GM23338 (cell line): ENCODE measurements at regions not wholly inside any gene's neighbourhood (a gene's known extent, or its start where the extent isn't known, plus 50 kb on each side); places are given as distances from the start of the nearest gene placed in this dataset.

Experiments used
- EZH2 ChIP-seq: fragments of 200-600 bp; sonication (generic); IDR thresholded peaks from one replicate; pipeline ENCODE4 v1.8.0; 2017; ENCODE audit warnings: antibody characterized with exemption, mild to moderate bottlenecking, low read depth; ENCODE audit not compliant: unreplicated experiment
- EZH2phosphoT487 ChIP-seq: fragments of 200-600 bp; sonication (generic); IDR thresholded peaks from one replicate; pipeline ENCODE4 v1.8.1; 2018; ENCODE audit warnings: antibody characterized with exemption; ENCODE audit not compliant: unreplicated experiment
- TF ChIP-seq, protein P1 (sequence below): IDR thresholded peaks from 2 replicates; pipeline ENCODE4 v1.6.1; 2016; ENCODE audit warnings: antibody characterized with exemption

DNA sequence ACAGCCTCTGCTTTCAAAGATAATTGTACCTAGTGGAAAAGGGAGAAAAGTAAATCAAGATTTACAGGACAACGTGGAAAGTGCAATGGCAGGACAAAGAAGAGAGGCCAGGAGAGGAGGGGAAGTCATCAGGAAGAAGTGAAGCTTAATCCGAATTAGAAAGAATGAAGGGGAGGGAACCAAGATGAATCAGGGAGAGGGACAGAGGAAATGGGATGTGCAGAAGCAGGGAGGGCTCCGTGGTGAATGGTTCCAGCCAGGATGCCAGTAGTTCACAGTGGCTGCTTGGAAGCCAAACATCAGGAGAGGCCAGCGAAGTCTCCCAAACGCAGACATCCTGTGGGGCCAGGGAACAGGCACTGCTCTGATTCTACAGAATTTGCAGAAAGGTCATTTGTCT lies 144.4 kb downstream of the LIG4 start:
- TF ChIP-seq, protein P1, sequence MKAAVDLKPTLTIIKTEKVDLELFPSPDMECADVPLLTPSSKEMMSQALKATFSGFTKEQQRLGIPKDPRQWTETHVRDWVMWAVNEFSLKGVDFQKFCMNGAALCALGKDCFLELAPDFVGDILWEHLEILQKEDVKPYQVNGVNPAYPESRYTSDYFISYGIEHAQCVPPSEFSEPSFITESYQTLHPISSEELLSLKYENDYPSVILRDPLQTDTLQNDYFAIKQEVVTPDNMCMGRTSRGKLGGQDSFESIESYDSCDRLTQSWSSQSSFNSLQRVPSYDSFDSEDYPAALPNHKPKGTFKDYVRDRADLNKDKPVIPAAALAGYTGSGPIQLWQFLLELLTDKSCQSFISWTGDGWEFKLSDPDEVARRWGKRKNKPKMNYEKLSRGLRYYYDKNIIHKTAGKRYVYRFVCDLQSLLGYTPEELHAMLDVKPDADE = no peak
- TF ChIP-seq EZH2 = no peak
- TF ChIP-seq EZH2phosphoT487 = no peak
